Esophagus squamous epithelium (tissue), 4 donors: ENCODE measurements at regions not wholly inside any gene's neighbourhood (a gene's known extent, or its start where the extent isn't known, plus 50 kb on each side); places are given as distances from the start of the nearest gene placed in this dataset.

Source experiments
- POLR2A ChIP-seq, 4 donors: fragments of 450-650 bp; IDR thresholded peaks; one replicate each; pipeline ENCODE4 v1.6.1; 2017; ENCODE audit warnings: antibody characterized with exemption in 4 of 4, mild to moderate bottlenecking in 4 of 4, moderate library complexity in 3 of 4
- TF ChIP-seq, protein P1 (sequence below), 6 experiments: fragments of 450-650 bp in 4 of 6; fragments of 200-600 bp in 2 of 6; sonication (generic) in 2 of 6; IDR thresholded peaks; one replicate each; pipeline ENCODE4 v1.5.1; 2016 to 2019; ENCODE audit warnings: antibody characterized with exemption in 6 of 6, mild to moderate bottlenecking in 4 of 6, moderate library complexity in 4 of 6

DNA sequence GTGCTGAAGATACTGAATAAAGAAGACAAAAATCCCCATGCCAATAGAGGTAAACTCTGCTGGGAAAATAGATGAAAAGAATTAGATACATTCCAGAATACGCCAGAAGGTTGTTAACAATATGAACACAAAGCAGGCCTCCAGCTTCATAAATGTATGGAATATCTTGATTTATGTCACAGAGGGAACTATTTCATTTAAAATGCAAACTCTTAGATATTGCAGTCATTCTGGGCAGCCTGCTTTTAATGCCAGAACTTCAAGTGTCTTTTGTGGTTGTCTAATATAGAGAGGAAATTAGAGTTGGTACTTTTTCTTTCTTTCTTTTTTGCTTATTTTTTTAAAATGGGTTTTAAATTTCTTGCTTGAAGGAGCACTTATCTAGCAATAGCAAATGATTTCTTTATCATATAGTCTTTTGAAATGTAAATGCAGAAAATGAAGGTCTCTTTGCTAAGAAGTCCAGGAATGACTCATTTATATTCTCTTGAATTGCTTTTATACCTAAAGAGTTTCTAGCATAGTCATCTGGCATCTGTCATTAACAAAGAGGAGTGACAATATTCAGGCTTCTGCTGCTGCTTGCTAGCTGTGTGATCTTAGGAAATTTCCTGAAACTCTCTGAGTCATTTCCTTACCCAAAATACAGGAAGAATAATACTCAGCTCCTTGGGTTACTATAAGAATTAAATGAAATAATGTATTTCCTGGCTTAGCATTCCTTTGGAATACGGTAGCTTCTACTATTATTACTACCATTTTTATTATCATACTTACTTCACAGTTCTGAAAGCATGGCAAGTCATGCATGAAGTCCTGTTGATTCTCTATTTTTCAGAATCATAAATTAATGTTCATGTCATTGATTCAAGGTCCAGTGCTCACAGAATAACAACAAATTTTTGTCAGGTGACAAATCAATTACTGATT is 527.6 kb downstream of the DIPK2A start:
- TF ChIP-seq, protein P1, sequence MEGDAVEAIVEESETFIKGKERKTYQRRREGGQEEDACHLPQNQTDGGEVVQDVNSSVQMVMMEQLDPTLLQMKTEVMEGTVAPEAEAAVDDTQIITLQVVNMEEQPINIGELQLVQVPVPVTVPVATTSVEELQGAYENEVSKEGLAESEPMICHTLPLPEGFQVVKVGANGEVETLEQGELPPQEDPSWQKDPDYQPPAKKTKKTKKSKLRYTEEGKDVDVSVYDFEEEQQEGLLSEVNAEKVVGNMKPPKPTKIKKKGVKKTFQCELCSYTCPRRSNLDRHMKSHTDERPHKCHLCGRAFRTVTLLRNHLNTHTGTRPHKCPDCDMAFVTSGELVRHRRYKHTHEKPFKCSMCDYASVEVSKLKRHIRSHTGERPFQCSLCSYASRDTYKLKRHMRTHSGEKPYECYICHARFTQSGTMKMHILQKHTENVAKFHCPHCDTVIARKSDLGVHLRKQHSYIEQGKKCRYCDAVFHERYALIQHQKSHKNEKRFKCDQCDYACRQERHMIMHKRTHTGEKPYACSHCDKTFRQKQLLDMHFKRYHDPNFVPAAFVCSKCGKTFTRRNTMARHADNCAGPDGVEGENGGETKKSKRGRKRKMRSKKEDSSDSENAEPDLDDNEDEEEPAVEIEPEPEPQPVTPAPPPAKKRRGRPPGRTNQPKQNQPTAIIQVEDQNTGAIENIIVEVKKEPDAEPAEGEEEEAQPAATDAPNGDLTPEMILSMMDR (IDR thresholded peaks at IDR 0.05) = no peak
- no peak for TF ChIP-seq POLR2A (IDR thresholded peaks at IDR 0.05)
